BE2C (cell line): ENCODE measurements at regions not wholly inside any gene's neighbourhood (a gene's known extent, or its start where the extent isn't known, plus 50 kb on each side); places are given as distances from the start of the nearest gene placed in this dataset.
A peak's percentile ranks its signal among the peaks of the same experiment; 100 is the strongest.

Experiments used
- DNase-seq: peaks from one replicate; pipeline ENCODE4 v3.0.0-alpha.2; 2020
- H3K27me3 ChIP-seq: fragments of 250-450 bp; sonication (Bioruptor Pico); 2 replicates; pipeline ENCODE4 v1.5.1; 2020; ENCODE audit warnings: mild to moderate bottlenecking
- H3K36me3 ChIP-seq: fragments of 250-450 bp; sonication (Bioruptor Pico); 2 replicates; pipeline ENCODE4 v1.5.1; 2020; ENCODE audit warnings: mild to moderate bottlenecking
- H3K4me1 ChIP-seq: fragments of 250-450 bp; sonication (Bioruptor Pico); 2 replicates; pipeline ENCODE4 v1.5.1; 2020
- H3K4me3 ChIP-seq: 2 replicates; pipeline ENCODE4 v1.5.1; 2011; ENCODE audit warnings: low read depth, low read length
- H3K9me3 ChIP-seq: fragments of 250-450 bp; sonication (Bioruptor Pico); 2 replicates; pipeline ENCODE4 v1.5.1; 2020
- TF ChIP-seq, protein P1 (sequence below): IDR thresholded peaks from 2 replicates; pipeline ENCODE4 v1.5.1; 2012; ENCODE audit warnings: mild to moderate bottlenecking, low read depth, low read length

DNA sequence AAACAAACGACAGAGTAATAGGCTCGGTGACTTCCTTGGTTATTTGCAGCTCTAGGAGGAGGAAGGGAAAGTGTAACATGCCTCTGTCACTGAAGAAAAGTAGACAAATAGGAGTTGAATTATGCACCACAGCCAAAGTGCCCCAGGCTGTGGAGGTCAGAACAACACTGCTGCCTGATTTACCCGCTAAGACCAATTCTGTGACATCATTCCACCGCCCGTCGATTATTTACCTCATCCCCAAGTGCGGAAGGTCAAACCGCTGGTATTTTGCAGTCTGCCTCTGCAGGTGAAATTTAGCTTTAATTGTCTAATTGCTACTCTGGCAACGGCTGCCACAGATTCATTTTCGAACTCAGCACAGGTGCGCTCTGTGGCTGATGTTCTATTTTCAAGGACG, 106.3 kb upstream of the PRICKLE2 start:
- Histone ChIP-seq H3K4me3 (no peak overlapping the region), H3K27me3 (no peaks in the 10 kb centered on the region), H3K36me3 (no peaks in the 10 kb centered on the region), H3K4me1 (no peaks in the 10 kb centered on the region), H3K9me3 (no peaks in the 10 kb centered on the region)
- DNase-seq, result no peak
- TF ChIP-seq, protein P1, sequence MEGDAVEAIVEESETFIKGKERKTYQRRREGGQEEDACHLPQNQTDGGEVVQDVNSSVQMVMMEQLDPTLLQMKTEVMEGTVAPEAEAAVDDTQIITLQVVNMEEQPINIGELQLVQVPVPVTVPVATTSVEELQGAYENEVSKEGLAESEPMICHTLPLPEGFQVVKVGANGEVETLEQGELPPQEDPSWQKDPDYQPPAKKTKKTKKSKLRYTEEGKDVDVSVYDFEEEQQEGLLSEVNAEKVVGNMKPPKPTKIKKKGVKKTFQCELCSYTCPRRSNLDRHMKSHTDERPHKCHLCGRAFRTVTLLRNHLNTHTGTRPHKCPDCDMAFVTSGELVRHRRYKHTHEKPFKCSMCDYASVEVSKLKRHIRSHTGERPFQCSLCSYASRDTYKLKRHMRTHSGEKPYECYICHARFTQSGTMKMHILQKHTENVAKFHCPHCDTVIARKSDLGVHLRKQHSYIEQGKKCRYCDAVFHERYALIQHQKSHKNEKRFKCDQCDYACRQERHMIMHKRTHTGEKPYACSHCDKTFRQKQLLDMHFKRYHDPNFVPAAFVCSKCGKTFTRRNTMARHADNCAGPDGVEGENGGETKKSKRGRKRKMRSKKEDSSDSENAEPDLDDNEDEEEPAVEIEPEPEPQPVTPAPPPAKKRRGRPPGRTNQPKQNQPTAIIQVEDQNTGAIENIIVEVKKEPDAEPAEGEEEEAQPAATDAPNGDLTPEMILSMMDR, result no peak

DNA sequence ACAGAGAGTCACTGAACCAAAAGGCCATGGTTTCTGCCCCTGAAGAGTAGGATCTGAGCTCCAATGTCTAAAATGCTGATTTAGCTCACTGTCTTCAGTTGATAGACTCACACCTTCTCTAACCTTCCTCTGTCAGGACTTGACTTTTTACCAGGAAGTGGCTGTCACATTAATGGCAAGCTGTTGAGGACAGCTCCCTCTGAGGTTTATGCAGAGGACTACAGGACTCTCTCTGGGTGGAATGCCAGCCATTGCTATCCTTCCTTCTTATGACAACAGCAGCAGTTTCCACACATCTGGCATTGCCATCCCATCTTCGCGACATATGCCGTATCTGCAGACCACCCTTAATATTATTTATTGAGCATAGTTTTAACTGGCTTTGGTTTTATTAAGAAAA, 103.8 kb upstream of the PRICKLE2 start:
- H3K4me1 ChIP-seq, result no peaks in the 10 kb centered on the region
- TF ChIP-seq, protein P1, result peak; percentile 33

DNA sequence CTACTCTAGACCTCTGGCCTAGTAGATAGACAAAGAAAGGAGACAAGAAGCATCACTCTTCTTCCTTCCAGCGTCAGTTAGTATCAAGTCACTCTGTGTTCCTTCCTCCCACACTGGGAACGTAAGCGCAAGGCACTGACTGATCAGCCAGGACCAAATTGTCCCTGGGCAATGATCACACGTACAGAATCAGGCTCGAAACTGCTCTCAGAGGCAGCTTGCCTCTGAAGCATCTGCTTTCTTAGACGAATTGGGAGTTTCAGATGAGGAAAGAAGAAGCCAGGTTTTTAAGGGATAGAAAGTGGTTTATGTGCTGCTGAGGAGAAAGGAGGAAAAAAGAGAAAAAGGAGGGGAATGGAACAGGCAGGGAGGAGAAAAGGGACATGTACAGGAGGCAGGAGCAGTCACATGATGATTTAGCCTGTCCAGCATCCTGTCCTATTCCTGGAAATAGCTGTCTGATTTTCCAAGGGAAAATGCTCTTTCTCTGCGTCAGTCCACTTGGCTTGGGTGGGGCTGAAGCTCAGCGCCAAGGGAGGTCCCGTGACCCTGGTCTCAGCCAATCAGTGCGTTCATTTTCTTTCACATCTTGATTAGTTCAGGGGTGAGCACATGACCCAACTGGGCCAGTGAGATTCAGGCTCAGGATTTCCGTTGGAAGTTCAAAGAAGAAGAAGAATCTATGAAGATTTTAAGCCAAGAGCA, 102.0 kb upstream of the PRICKLE2 start:
- Histone ChIP-seq H3K4me1 (no peaks in the 10 kb centered on the region), H3K27me3 (no peaks in the 10 kb centered on the region), H3K9me3 (no peaks in the 10 kb centered on the region), H3K4me3 (no peak overlapping the region), H3K36me3 (no peaks in the 10 kb centered on the region)
- TF ChIP-seq, protein P1, result no peak
- no peak for DNase-seq

More for the DNA sequence above, 103.8 kb upstream of the PRICKLE2 start:
- H3K9me3 ChIP-seq, result no peaks in the 10 kb centered on the region
- H3K36me3 ChIP-seq, result no peaks in the 10 kb centered on the region
- DNase-seq, result no peak
- no peak overlapping the region for H3K4me3 ChIP-seq
- no peaks in the 10 kb centered on the region for H3K27me3 ChIP-seq

DNA sequence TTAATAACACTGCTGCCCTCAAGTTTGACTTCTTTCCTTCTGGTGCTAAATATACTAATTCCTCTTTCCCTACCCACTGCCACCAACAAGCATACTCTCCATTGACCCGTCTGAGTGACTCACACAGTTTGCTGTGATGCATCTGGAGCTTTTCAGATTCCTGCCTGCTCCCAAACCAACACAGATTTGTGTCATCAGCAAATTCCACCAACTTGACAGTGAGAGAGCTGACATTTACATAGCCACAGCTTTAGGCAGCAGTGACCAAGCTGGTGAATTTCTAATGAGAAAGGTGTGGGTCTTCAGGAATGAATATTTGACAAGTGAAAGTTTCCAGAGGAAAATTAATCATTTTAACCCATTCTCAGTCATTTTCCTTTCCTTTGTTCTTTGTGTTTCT, 96.5 kb upstream of the PRICKLE2 start:
- H3K9me3 ChIP-seq, result no peaks in the 10 kb centered on the region
- no peaks in the 10 kb centered on the region for H3K36me3 ChIP-seq
- H3K4me1 ChIP-seq, result no peaks in the 10 kb centered on the region
- no peak overlapping the region for H3K4me3 ChIP-seq
- no peaks in the 10 kb centered on the region for H3K27me3 ChIP-seq
- no peak for DNase-seq
- TF ChIP-seq, protein P1, result no peak

DNA sequence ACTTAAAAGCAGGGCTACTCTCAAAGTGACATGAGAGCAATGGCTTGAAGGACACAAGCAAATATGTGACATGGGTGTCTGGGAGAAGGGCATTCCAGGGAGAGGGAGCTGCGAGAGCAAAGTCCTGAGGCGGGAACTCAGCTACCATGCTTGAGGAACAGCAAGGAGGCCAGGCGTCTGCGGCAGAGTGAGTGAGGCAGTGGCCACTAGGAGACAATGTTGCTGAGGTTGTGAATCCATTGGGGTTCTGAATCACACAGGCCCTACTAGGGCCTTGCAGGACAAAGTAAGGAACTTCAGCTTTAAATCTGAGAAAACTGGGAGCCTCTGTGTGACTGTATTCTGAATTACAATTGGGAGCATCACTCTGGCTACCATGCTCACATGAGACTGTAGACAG, 94.1 kb upstream of the PRICKLE2 start:
- TF ChIP-seq, protein P1, result no peak
- no peaks in the 10 kb centered on the region for H3K4me1 ChIP-seq
- no peak overlapping the region for H3K4me3 ChIP-seq
- DNase-seq, result no peak
- no peaks in the 10 kb centered on the region for H3K36me3 ChIP-seq
- no peaks in the 10 kb centered on the region for H3K27me3 ChIP-seq
- H3K9me3 ChIP-seq, result no peaks in the 10 kb centered on the region

DNA sequence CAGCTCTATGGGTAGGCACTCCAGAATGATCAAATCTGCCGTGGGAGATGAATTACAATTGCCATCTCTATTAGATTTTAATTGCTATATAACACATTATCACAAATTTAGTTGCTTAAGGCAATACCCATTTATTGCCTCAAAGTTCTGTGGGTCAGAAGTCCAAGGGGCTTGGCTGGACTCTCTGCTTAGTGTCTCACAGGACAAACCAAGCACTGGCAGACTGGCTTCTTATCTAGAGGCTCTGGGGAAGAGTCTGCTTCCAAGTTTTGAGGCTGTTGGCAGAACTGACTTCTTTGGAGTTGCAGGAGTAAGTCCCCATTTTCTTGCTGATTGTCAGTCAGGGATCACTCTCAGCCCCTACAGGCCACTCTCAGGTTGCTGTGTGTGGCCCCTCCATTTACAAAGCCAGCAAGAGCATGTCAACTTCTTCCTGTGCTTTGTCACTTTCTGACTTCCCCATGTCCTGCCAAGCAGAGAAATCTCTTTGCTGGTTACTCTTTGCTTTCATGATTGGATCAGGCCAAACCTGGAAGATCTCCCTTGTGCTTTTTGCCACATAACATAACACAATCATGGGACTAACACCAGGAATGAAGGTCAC, 93.5 kb upstream of the PRICKLE2 start:
- no peaks in the 10 kb centered on the region for H3K36me3 ChIP-seq
- TF ChIP-seq, protein P1, result no peak
- H3K4me3 ChIP-seq, result no peak overlapping the region
- no peaks in the 10 kb centered on the region for H3K9me3 ChIP-seq
- DNase-seq, result no peak
- H3K27me3 ChIP-seq, result no peaks in the 10 kb centered on the region
- H3K4me1 ChIP-seq, result no peaks in the 10 kb centered on the region
